Mammary epithelial cell (primary cell): ENCODE measurements at regions not wholly inside any gene's neighbourhood (a gene's known extent, or its start where the extent isn't known, plus 50 kb on each side); places are given as distances from the start of the nearest gene placed in this dataset.

Experiments used
- CTCF ChIP-seq, 2 donors: IDR thresholded peaks in 1 of 2; conservative IDR thresholded peaks in 1 of 2; 2 replicates each; pipeline ENCODE4 v1.5.1; 2011 to 2012; ENCODE audit warnings: inconsistent platforms in 2 of 2, low read length in 2 of 2, mild to moderate bottlenecking in 2 of 2, control low read depth in 1 of 2, low read depth in 1 of 2; ENCODE audit not compliant: insufficient read depth in 1 of 2; ENCODE audit errors: extremely low read depth in 1 of 2
- EZH2 ChIP-seq: IDR thresholded peaks from 2 replicates; pipeline ENCODE4 v1.6.1; 2012; ENCODE audit warnings: low read length, inconsistent platforms, borderline replicate concordance

- TF ChIP-seq CTCF (conservative IDR thresholded peaks at IDR 0.05 in 1 of 2, IDR thresholded peaks at IDR 0.05 in 1 of 2; ENCODE audit: extremely low read depth in 1 of 2, insufficient read depth in 1 of 2, low read depth in 1 of 2, low read length in 2 of 2) (no peak), EZH2 (no peak)
Measured at GRCh38 chr5:90220554-90220953, 189.0 kb downstream of the CETN3 start.
